MCF 10A (cell line): ENCODE measurements at regions not wholly inside any gene's neighbourhood (a gene's known extent, or its start where the extent isn't known, plus 50 kb on each side); places are given as distances from the start of the nearest gene placed in this dataset.

Experiments
- BruUV-seq: library from RNA; stranded (reverse); fragments of 400-500 nt; replicated peaks from 2 replicates; lab custom pipeline; 2021; lab: Mats Ljungman, UMichigan
- CTCF ChIA-PET: fragments of 300-600 bp; sonication (Branson Sonifier 250); formaldehyde crosslinking; extraction: SDS; loops from one replicate; lab custom pipeline; 2021; ENCODE audit warnings: antibody characterized with exemption, inconsistent platforms; lab: Yijun Ruan, JAX
- POLR2A ChIA-PET: fragments of 300-600, 350-650 bp; sonication (Branson Sonifier 250); formaldehyde crosslinking; extraction: SDS; loops from one replicate; lab custom pipeline; 2020; ENCODE audit warnings: antibody characterized with exemption, inconsistent platforms; lab: Yijun Ruan, JAX
- DNase-seq: peaks from one replicate; pipeline ENCODE4 v3.0.0-alpha.2; 2018; ENCODE audit not compliant: unreplicated experiment
- H3K27ac Mint-ChIP-seq: one replicate; pipeline ENCODE4 v1.8.0; 2022; ENCODE audit warnings: mild to moderate bottlenecking, low read depth, mixed read lengths; ENCODE audit not compliant: unreplicated experiment
- H3K27me3 Mint-ChIP-seq: one replicate; pipeline ENCODE4 v1.8.0; 2022; ENCODE audit warnings: mixed read lengths; ENCODE audit not compliant: insufficient read depth, unreplicated experiment
- H3K36me3 Mint-ChIP-seq: one replicate; pipeline ENCODE4 v1.8.0; 2022; ENCODE audit warnings: mild to moderate bottlenecking, moderate library complexity, mixed read lengths; ENCODE audit not compliant: insufficient read depth, unreplicated experiment
- H3K4me1 Mint-ChIP-seq: one replicate; pipeline ENCODE4 v1.8.0; 2022; ENCODE audit warnings: mixed read lengths; ENCODE audit not compliant: insufficient read depth, unreplicated experiment
- H3K4me3 Mint-ChIP-seq: one replicate; pipeline ENCODE4 v1.8.0; 2022; ENCODE audit warnings: mild to moderate bottlenecking, moderate library complexity, mixed read lengths; ENCODE audit not compliant: unreplicated experiment
- H3K9me3 Mint-ChIP-seq: one replicate; pipeline ENCODE4 v1.8.0; 2022; ENCODE audit warnings: mixed read lengths; ENCODE audit not compliant: unreplicated experiment
- intact Hi-C: fragments of 100-400 bp; cut with micrococcal nuclease; formaldehyde crosslinking; loops from 2 replicates; pipeline ENCODE4 v1.14.1; 2022
- TF ChIP-seq, protein P1 (sequence below): fragments of 200-600 bp; IDR thresholded peaks from one replicate; pipeline ENCODE4 v1.8.0; 2022; ENCODE audit warnings: antibody characterized with exemption, mild to moderate bottlenecking; ENCODE audit not compliant: unreplicated experiment

GRCh38 chr10:106078895-106079576, 1085.5 kb downstream of the SORCS1 start:
- no peaks in the 10 kb centered on the region for H3K9me3 Mint-ChIP-seq
- H3K27ac Mint-ChIP-seq: peak overlapping the region; percentile 50
- intact Hi-C loops: no loop called here
- DNase-seq: peak; percentile 40
- TF ChIP-seq, protein P1, sequence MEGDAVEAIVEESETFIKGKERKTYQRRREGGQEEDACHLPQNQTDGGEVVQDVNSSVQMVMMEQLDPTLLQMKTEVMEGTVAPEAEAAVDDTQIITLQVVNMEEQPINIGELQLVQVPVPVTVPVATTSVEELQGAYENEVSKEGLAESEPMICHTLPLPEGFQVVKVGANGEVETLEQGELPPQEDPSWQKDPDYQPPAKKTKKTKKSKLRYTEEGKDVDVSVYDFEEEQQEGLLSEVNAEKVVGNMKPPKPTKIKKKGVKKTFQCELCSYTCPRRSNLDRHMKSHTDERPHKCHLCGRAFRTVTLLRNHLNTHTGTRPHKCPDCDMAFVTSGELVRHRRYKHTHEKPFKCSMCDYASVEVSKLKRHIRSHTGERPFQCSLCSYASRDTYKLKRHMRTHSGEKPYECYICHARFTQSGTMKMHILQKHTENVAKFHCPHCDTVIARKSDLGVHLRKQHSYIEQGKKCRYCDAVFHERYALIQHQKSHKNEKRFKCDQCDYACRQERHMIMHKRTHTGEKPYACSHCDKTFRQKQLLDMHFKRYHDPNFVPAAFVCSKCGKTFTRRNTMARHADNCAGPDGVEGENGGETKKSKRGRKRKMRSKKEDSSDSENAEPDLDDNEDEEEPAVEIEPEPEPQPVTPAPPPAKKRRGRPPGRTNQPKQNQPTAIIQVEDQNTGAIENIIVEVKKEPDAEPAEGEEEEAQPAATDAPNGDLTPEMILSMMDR: no peak
- no peaks in the 10 kb centered on the region for H3K27me3 Mint-ChIP-seq
- no peak overlapping the region for H3K4me3 Mint-ChIP-seq
- POLR2A ChIA-PET: no interaction called here
- H3K36me3 Mint-ChIP-seq: no peaks in the 10 kb centered on the region
- peaks cover 16% of the 10 kb centered on the region for H3K4me1 Mint-ChIP-seq
- BruUV-seq: no TSS peak
- CTCF ChIA-PET: interaction anchor here (0.7 to 0.9 kb wide), 2 partner anchors 13 to 199 kb away, joined by 3 read pairs; no protein-coding TSS in a partner anchor

DNA sequence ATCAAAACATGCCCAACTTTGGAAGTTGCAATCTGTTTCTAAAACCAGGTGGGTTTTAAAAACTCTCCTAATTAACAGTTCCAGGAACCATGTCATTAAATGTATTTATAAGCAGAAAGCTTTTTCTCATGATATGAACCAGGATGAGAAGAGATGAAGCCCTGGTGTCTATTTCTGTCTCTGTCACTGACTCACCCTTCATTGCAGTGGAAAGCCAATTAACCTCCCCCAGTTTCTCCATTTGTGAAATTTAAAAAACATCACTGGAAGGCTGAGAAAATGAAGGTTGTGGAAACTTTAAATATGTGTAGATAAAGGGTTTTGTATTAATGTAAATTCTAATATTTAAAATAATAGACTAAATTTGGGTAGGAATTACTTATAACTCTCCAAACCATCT, 1088.0 kb downstream of the SORCS1 start:
- Mint-ChIP-seq H3K4me1 (peaks cover 15% of the 10 kb centered on the region), H3K27me3 (no peaks in the 10 kb centered on the region), H3K4me3 (no peak overlapping the region), H3K9me3 (peaks cover 3% of the 10 kb centered on the region), H3K27ac (no peak overlapping the region), H3K36me3 (no peaks in the 10 kb centered on the region)
- intact Hi-C loops: no loop called here
- ChIA-PET POLR2A (no interaction called here), CTCF (interaction anchor here (1.0 kb wide), 1 partner anchor 70 kb away, joined by 3 read pairs; no protein-coding TSS in a partner anchor)
- BruUV-seq: no TSS peak
- TF ChIP-seq, protein P1: no peak
- no peak for DNase-seq

- TF ChIP-seq, protein P1: no peak
- Mint-ChIP-seq H3K36me3 (no peaks in the 10 kb centered on the region), H3K9me3 (no peaks in the 10 kb centered on the region), H3K4me3 (no peak overlapping the region), H3K27ac (no peak overlapping the region), H3K4me1 (no peaks in the 10 kb centered on the region), H3K27me3 (no peaks in the 10 kb centered on the region)
- DNase-seq: no peak
- no TSS peak for BruUV-seq
- POLR2A ChIA-PET: no interaction called here
- intact Hi-C loops: no loop called here
- CTCF ChIA-PET: no interaction called here
Observed at GRCh38 chr10:106053061-106053460, 1111.4 kb downstream of the SORCS1 start.

GRCh38 chr10:106044503-106044902, 1120.0 kb downstream of the SORCS1 start:
- H3K27ac Mint-ChIP-seq: peak overlapping the region; percentile 63

More at GRCh38 chr10:106044503-106044902, 1120.0 kb downstream of the SORCS1 start:
- no TSS peak for BruUV-seq
- ChIA-PET POLR2A (no interaction called here), CTCF (no interaction called here)
- H3K27me3 Mint-ChIP-seq: no peaks in the 10 kb centered on the region
- no peak overlapping the region for H3K4me3 Mint-ChIP-seq
- no peaks in the 10 kb centered on the region for H3K36me3 Mint-ChIP-seq
- intact Hi-C loops: no loop called here
- TF ChIP-seq, protein P1: no peak
- no peak for DNase-seq
- no peaks in the 10 kb centered on the region for H3K9me3 Mint-ChIP-seq
- peaks cover 5% of the 10 kb centered on the region for H3K4me1 Mint-ChIP-seq
